T-helper 2 cell (primary cell): ENCODE measurements at regions not wholly inside any gene's neighbourhood (a gene's known extent, or its start where the extent isn't known, plus 50 kb on each side); places are given as distances from the start of the nearest gene placed in this dataset.

Experiments used
- DNase-seq, 5 experiments: peaks; one replicate each; pipeline versions ENCODE4 v3.0.0 to v3.0.0-alpha.2; 2012 to 2022

- DNase-seq: no peak
These were observed 268.9 kb upstream of the KCNIP4 start for GRCh38 chr4:22217480-22217879.

- DNase-seq: no peak
These were observed 267.7 kb upstream of the KCNIP4 start for GRCh38 chr4:22216278-22216677.

- no peak for DNase-seq
These were observed 266.5 kb upstream of the KCNIP4 start for GRCh38 chr4:22215084-22215483.

GRCh38 chr4:22203711-22204011 lies 255.1 kb upstream of the KCNIP4 start:
- DNase-seq: no peak

GRCh38 chr4:22202975-22203710 lies 254.6 kb upstream of the KCNIP4 start:
- no peak for DNase-seq

DNA sequence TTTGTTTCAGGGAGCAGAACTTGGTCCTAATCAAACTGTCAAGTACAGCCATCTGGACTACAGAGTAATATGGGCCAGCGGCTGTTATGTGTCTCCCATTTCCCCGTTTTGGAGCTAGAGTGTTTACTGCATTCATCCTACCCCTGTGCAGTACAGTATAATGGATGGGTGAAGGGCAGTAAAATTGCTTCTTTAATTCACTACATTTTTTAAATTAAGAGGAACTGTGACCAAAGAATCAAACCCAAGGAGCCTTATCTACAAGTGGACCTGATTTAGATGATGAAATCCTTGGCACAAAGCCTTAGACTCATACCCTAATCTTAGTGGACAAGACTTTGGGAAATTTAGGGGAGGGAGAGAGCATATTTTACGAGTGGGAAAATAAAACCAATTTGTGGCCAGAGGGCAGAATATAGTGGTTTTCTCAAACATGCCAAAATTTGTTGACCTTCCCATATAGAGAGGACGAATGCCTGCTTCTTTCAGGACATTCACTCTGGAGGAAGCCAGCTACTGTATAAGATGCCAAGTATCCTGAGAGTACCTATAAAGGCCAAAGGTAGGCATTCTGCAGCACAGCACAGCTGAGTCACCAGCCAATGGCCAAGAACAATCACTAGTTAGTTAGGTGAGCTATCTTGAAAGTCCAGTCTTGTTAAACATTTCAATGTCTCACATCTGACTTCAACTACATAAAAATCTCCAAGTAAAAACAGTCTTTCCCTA lies 253.8 kb upstream of the KCNIP4 start:
- DNase-seq: no peak

- DNase-seq: no peak
These were observed 252.7 kb upstream of the KCNIP4 start for GRCh38 chr4:22201256-22201655.

GRCh38 chr4:22196551-22196950 lies 248.0 kb upstream of the KCNIP4 start:
- no peak for DNase-seq

- no peak for DNase-seq
These were observed 243.5 kb upstream of the KCNIP4 start for GRCh38 chr4:22192084-22192511.

DNA sequence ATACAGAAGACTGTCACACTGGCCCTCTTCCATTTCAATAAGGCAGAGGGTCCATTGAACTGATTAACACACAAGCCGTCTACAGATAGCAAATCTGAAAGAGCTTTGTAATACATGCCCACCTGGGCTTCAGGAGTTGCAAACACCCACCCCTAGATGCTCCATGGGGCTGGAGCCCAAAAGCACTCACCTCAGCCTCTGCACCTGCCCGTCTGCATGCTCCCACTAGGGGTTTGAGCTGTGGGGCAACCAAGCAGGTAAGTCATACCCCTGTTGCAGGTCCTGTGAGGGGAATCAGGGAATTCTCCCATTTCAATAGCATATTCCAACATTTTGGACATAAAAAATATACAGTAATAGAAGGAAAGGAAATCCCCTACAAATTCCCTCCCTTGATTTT lies 243.0 kb upstream of the KCNIP4 start:
- no peak for DNase-seq

GRCh38 chr4:22190855-22191254 lies 242.3 kb upstream of the KCNIP4 start:
- no peak for DNase-seq

DNA sequence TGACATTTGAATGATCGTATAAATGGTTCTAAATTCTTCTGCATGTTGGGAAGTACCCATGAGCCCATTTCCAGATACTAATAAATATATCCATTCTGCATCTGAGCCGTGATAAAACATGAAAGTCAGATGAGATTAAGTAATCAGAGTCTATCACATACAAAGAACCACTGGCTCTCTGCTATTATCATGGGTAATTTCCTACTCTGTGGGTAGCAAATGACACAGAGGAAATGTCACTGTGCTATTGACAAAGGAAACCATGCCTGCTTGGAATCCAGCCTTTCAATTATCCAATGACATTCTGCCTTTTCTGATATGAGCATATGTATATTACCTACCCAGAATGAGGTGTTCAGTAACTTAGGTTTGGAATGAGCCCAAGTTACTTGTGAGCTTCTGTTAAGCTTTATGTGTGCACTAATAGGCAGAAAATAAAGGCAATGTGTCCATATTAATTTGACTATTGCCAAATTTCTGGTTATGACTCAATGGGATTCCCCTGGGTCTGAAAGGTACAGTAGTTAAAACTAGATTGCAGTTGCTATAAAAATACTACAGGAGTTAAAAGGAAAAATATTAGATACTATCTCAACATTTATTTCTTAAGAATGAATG lies 238.7 kb upstream of the KCNIP4 start:
- DNase-seq: no peak

GRCh38 chr4:22181736-22182135 lies 233.2 kb upstream of the KCNIP4 start:
- DNase-seq: no peak

DNA sequence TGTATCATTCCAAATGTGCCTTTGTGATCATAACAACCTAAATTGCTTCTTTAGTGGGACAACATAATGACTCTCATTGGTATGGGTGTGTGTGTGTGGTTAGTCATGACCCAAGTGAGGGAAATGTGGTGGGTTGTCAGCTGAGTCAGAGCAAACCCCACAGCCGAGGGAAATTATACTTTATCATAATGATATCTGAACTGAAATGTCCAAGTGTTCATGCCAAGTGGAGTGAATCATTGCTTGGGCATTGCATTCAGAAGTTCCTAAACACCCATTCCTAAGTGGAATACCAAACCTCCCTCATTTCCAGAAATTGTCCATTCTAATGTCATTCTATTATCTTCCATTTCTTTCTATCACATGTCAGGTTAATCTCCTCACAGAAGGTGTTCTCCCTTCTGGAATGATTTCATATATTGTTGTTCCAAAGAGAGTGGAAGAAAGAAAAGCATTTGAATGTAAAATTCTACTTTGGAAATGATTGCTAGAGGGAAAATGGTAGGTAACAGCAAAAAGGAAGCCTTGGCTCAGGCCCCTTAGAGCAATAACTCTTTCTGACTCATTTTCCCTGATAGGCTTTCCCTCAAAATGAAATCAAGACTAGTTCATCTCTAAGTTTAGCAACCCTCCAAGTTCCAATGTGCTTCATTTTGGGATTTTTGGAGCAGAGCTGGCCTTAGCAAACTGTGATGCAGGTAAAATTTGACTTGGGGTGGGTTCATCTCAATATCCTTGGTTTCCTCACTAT lies 230.7 kb upstream of the KCNIP4 start:
- DNase-seq: no peak

DNA sequence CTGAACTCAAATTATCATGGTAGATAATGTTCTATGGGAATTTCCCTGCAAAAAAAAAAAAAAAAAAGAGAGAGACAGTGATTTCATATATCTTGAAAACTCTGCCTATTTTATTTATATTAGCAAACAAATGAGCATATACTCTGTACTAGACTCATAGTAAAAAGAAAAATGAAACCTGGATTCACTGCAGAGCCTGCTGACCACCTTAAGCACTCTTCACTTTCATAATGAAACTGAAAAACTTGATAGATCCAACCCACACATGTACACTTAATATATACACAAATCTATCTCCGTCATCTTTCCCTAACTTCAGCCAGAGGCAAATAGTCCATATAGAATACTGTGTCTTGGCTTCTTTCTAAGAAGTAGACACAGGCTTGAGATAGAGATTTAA lies 226.1 kb upstream of the KCNIP4 start:
- DNase-seq: no peak

DNA sequence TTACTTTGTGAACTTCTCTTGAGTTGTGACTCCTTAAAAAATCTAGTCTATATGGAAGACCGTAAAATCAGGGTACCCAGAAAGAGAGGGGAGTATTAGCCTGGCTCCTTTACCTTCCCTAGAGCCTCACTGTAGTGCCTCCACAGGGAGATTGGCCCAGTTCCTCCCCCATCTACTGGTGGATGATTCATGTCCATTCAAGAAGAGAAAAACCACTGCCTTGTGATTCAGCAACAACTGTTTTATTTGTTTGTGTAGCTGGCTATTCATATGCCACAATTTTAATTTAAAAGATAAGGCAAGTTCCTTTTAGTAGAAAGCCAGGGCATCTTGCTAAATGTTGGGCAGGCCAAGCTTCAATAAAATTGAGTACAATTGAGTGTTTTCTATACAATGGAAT lies 221.8 kb upstream of the KCNIP4 start:
- DNase-seq: no peak

DNA sequence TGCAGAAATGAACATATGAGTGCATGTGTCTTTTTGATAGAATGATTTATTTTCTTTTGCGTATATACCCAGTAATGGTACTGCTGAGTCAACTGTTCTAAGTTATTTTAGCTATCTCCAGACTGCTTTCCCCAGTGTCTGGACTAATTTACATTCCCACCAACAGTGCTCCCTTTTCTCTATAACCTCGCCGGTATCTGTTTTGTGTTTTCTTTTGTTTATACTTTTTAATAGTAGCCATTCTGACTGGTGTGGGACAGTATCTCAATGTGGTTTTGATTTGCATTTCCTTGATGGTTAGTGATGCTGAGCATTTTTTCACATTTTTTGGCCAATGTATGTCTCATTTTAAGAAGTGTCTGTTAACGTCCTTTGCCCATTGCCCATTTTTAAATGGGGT lies 218.6 kb upstream of the KCNIP4 start:
- no peak for DNase-seq

DNA sequence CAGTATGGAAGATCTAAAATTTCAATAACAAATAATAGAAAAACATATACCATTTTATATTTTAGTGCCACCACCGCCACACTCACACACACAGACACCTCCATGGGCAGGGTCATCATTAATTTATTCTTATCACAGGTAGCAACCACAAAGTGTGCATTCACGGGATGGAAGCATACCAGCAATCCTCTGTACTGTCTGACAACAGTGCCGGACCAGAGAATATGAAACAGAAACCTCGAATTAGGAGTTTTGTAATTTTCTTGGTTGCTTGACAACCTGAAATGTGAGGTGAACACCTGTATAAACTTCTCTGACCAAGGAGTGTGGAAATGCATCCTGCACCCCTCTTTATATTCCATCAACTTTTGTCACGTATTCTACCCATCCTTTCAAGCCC lies 213.9 kb upstream of the KCNIP4 start:
- DNase-seq: no peak

GRCh38 chr4:22130741-22131140 lies 182.2 kb upstream of the KCNIP4 start:
- DNase-seq: no peak

DNA sequence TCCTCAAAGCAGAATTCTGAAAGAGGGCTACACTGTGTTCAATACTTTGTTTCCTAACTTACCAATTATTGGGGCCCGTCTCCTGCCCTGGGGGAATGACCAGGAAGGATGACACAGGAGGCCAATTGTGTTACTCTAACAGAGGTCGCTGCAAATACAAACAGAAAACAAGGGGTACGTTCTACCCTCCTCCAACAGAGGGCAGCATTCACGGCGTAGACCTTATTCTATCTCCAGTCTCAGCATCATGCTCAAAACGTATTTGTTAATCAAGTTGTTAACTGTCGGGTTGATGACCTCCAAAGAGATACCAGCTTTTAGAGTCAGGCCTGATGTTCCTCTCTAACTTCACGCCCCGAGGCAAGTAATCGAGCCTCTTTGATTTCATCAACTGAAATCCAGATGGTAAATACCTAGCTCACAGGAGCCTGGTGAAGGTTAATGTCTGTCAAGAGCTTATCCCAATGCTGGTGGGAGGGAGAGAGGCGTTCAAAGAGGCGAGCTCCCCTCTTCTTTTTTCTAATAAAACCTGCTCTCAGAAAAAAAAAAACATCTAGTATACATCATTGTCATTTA lies 181.0 kb upstream of the KCNIP4 start:
- DNase-seq: peak in 1 of 5 experiments; percentile 7

GRCh38 chr4:22122062-22122461 lies 173.5 kb upstream of the KCNIP4 start:
- DNase-seq: no peak

GRCh38 chr4:22115262-22115661 lies 166.7 kb upstream of the KCNIP4 start:
- no peak for DNase-seq

- DNase-seq: no peak
These were observed 155.2 kb upstream of the KCNIP4 start for GRCh38 chr4:22103768-22104167.
